PC-3 (cell line): ENCODE measurements at regions not wholly inside any gene's neighbourhood (a gene's known extent, or its start where the extent isn't known, plus 50 kb on each side); places are given as distances from the start of the nearest gene placed in this dataset.

Source experiments
- ATAC-seq: fragments of 200-7000 bp; cut with Tn5 transposase; 2 replicates; pipeline ENCODE4 v1.9.1; 2020; ENCODE audit warnings: mild to moderate bottlenecking, moderate library complexity
- BruUV-seq: library from RNA; stranded (reverse); fragments of 400-500 nt; replicated peaks from 2 replicates; lab custom pipeline; 2021; lab: Mats Ljungman, UMichigan
- CTCF ChIA-PET: fragments of 300-600 bp; sonication (Branson Sonifier 250); formaldehyde crosslinking; loops from one replicate; lab custom pipeline; 2022; ENCODE audit warnings: antibody characterized with exemption; lab: Charles Lee
- POLR2A ChIA-PET: fragments of 300-600 bp; sonication (Branson Sonifier 250); formaldehyde crosslinking; loops from one replicate; lab custom pipeline; 2022; ENCODE audit warnings: antibody characterized with exemption; ENCODE audit not compliant: unreplicated experiment; lab: Charles Lee
- DNase-seq: peaks from one replicate; pipeline ENCODE4 v3.0.0-alpha.2; 2015
- H2AFZ ChIP-seq: fragments of 300-600 bp; sonication (generic); 2 replicates; pipeline ENCODE4 v1.6.0; 2016; ENCODE audit warnings: antibody characterized with exemption, low read length
- H3F3A ChIP-seq: fragments of 300-600 bp; sonication (generic); one replicate; pipeline ENCODE4 v1.6.0; 2017; ENCODE audit warnings: antibody characterized with exemption, low read length, control low read depth, mild to moderate bottlenecking; ENCODE audit not compliant: unreplicated experiment
- H3K27ac ChIP-seq: fragments of 300-600 bp; sonication (generic); 2 replicates; pipeline ENCODE4 v1.5.1; 2016; ENCODE audit warnings: mild to moderate bottlenecking, low read length
- H3K27me3 ChIP-seq: fragments of 300-600 bp; sonication (generic); 2 replicates; pipeline ENCODE4 v1.6.1; 2016; ENCODE audit warnings: low read length, mixed read lengths
- H3K36me3 ChIP-seq: fragments of 300-600 bp; sonication (generic); 2 replicates; pipeline ENCODE4 v1.6.1; 2016; ENCODE audit warnings: low read depth, mixed run types, low read length, mixed read lengths
- H3K4me1 ChIP-seq: fragments of 300-600 bp; sonication (generic); 2 replicates; pipeline ENCODE4 v1.5.1; 2016; ENCODE audit warnings: low read length; ENCODE audit not compliant: insufficient read depth
- H3K4me2 ChIP-seq: fragments of 300-600 bp; sonication (generic); 2 replicates; pipeline ENCODE4 v1.6.0; 2016; ENCODE audit warnings: low read length
- H3K4me3 ChIP-seq: fragments of 300-600 bp; sonication (generic); 2 replicates; pipeline ENCODE4 v1.5.1; 2016; ENCODE audit warnings: mild to moderate bottlenecking, low read length, mixed read lengths
- H3K79me2 ChIP-seq: fragments of 300-600 bp; sonication (generic); 2 replicates; pipeline ENCODE4 v1.6.1; 2017; ENCODE audit warnings: low read length, mixed read lengths
- H3K9ac ChIP-seq: fragments of 300-600 bp; sonication (generic); 2 replicates; pipeline ENCODE4 v1.6.0; 2016; ENCODE audit warnings: mild to moderate bottlenecking, low read length
- H3K9me2 ChIP-seq: fragments of 300-600 bp; sonication (generic); replicated peaks from 2 replicates; pipeline ENCODE4 v1.6.1; 2016; ENCODE audit warnings: mixed run types, low read length, mixed read lengths
- H3K9me3 ChIP-seq: fragments of 300-600 bp; sonication (generic); 2 replicates; pipeline ENCODE4 v1.6.1; 2016; ENCODE audit warnings: low read length, mixed read lengths
- H4K20me1 ChIP-seq: fragments of 300-600 bp; sonication (generic); 2 replicates; pipeline ENCODE4 v1.6.1; 2016; ENCODE audit warnings: low read length, mixed read lengths
- CTCF ChIP-seq: fragments of 300-600 bp; sonication (generic); conservative IDR thresholded peaks from 2 replicates; pipeline ENCODE4 v1.5.1; 2017; ENCODE audit warnings: antibody characterized with exemption, low read depth, mild to moderate bottlenecking, low read length
- EZH2 ChIP-seq: fragments of 300-600 bp; sonication (generic); IDR thresholded peaks from one replicate; pipeline ENCODE4 v1.6.1; 2017; ENCODE audit warnings: antibody characterized with exemption, mild to moderate bottlenecking, low read length; ENCODE audit not compliant: unreplicated experiment
- EZH2phosphoT487 ChIP-seq: fragments of 300-600 bp; sonication (generic); IDR thresholded peaks from 2 replicates; pipeline ENCODE4 v1.6.1; 2018; ENCODE audit warnings: mild to moderate bottlenecking, antibody characterized with exemption, low read length, borderline replicate concordance
- intact Hi-C: fragments of 100-400 bp; cut with micrococcal nuclease; formaldehyde crosslinking; loops from 2 replicates; pipeline ENCODE4 v1.9.0; 2023

GRCh38 chr5:57335092-57335660, 147.4 kb downstream of the ACTBL2 start:
- Histone ChIP-seq H3K79me2 (no peaks in the 10 kb centered on the region), H3K9ac (no peak overlapping the region), H3K27me3 (no peaks in the 10 kb centered on the region), H3K36me3 (no peaks in the 10 kb centered on the region; the same call in 1 of the 2 replicates), H3K4me1 (peaks cover 49% of the 10 kb centered on the region), H3K4me2 (0 out of 2 replicates have a peak overlapping the region, but pooled peaks have one; percentile 15), H3F3A (peaks cover 3% of the 10 kb centered on the region), H3K9me2 (no peaks in the 10 kb centered on the region), H3K9me3 (no peaks in the 10 kb centered on the region), H4K20me1 (no peaks in the 10 kb centered on the region), H2AFZ (no peak overlapping the region), H3K4me3 (no peak overlapping the region), H3K27ac (peak overlapping the region; percentile 53)
- TF ChIP-seq CTCF (no peak), EZH2phosphoT487 (no peak), EZH2 (no peak)
- POLR2A ChIA-PET, result no interaction called here
- ATAC-seq (peak; percentile 84), DNase-seq (peak; percentile 78)
- CTCF ChIA-PET, result no interaction called here
- BruUV-seq, result no TSS peak
- intact Hi-C loops, result loop anchor here (1.0 to 2.0 kb wide), 3 partner anchors 36 to 78 kb away; no protein-coding TSS in a partner anchor

- Histone ChIP-seq H3K9ac (no peak overlapping the region), H3K9me2 (no peaks in the 10 kb centered on the region), H3K4me2 (no peak overlapping the region), H3K27me3 (no peaks in the 10 kb centered on the region), H3K27ac (peak overlapping the region; percentile 45), H3K9me3 (no peaks in the 10 kb centered on the region), H3F3A (peaks cover 3% of the 10 kb centered on the region), H2AFZ (no peak overlapping the region), H3K4me3 (no peak overlapping the region), H3K36me3 (no peaks in the 10 kb centered on the region; the same call in 1 of the 2 replicates), H3K4me1 (peaks cover 49% of the 10 kb centered on the region), H3K79me2 (no peaks in the 10 kb centered on the region), H4K20me1 (no peaks in the 10 kb centered on the region)
- ChIA-PET POLR2A (no interaction called here), CTCF (no interaction called here)
- TF ChIP-seq CTCF (no peak), EZH2 (no peak), EZH2phosphoT487 (no peak)
- intact Hi-C loops, result loop anchor here (2.0 kb wide), 1 partner anchor 78 kb away; no protein-coding TSS in a partner anchor
- no TSS peak for BruUV-seq
- DNase-seq (no peak), ATAC-seq (no peak)
Observed at GRCh38 chr5:57334475-57334874, 148.1 kb downstream of the ACTBL2 start.

- ChIA-PET POLR2A (no interaction called here), CTCF (no interaction called here)
- Histone ChIP-seq H3K27me3 (no peaks in the 10 kb centered on the region), H3K9ac (no peak overlapping the region), H3K4me3 (no peak overlapping the region), H3K4me1 (peaks cover 41% of the 10 kb centered on the region), H4K20me1 (no peaks in the 10 kb centered on the region), H3K36me3 (no peaks in the 10 kb centered on the region), H3F3A (no peaks in the 10 kb centered on the region), H3K27ac (no peak overlapping the region), H3K79me2 (no peaks in the 10 kb centered on the region), H3K9me3 (no peaks in the 10 kb centered on the region), H3K4me2 (no peak overlapping the region), H2AFZ (no peak overlapping the region), H3K9me2 (no peaks in the 10 kb centered on the region)
- no peak for TF ChIP-seq CTCF
- no peak for TF ChIP-seq EZH2phosphoT487
- TF ChIP-seq EZH2, result no peak
- no peak for ATAC-seq
- intact Hi-C loops, result no loop called here
- no TSS peak for BruUV-seq
- DNase-seq, result no peak
Observed at GRCh38 chr5:57332361-57332760, 150.2 kb downstream of the ACTBL2 start.
